Osteocyte (in vitro differentiated cells): ENCODE measurements at regions not wholly inside any gene's neighbourhood (a gene's known extent, or its start where the extent isn't known, plus 50 kb on each side); places are given as distances from the start of the nearest gene placed in this dataset.

Source experiments
- DNase-seq: peaks from one replicate; pipeline ENCODE4 v3.0.0; 2021; ENCODE audit warnings: mixed read lengths; ENCODE audit not compliant: unreplicated experiment; ENCODE audit errors: extremely low spot score
- H3K27ac Mint-ChIP-seq: one replicate; pipeline ENCODE4 v1.8.0; 2021; ENCODE audit warnings: mild to moderate bottlenecking, mixed read lengths; ENCODE audit not compliant: unreplicated experiment
- H3K27me3 Mint-ChIP-seq: one replicate; pipeline ENCODE4 v1.8.0; 2021; ENCODE audit warnings: mixed read lengths; ENCODE audit not compliant: unreplicated experiment
- H3K36me3 Mint-ChIP-seq: one replicate; pipeline ENCODE4 v1.8.0; 2021; ENCODE audit warnings: mixed read lengths; ENCODE audit not compliant: unreplicated experiment
- H3K4me1 Mint-ChIP-seq: one replicate; pipeline ENCODE4 v1.8.0; 2021; ENCODE audit warnings: mixed read lengths; ENCODE audit not compliant: unreplicated experiment
- H3K4me3 Mint-ChIP-seq: one replicate; pipeline ENCODE4 v1.8.0; 2021; ENCODE audit warnings: mild to moderate bottlenecking, moderate library complexity, mixed read lengths; ENCODE audit not compliant: unreplicated experiment
- H3K9me3 Mint-ChIP-seq: one replicate; pipeline ENCODE4 v1.8.0; 2021; ENCODE audit warnings: mixed read lengths; ENCODE audit not compliant: unreplicated experiment
- CTCF ChIP-seq: fragments of 200-600 bp; sonication (generic); IDR thresholded peaks from 2 replicates; pipeline ENCODE4 v1.5.0; 2021; ENCODE audit warnings: antibody characterized with exemption, mild to moderate bottlenecking, moderate library complexity

- no peak for TF ChIP-seq CTCF
- Mint-ChIP-seq H3K27me3 (peaks cover 2% of the 10 kb centered on the region), H3K4me3 (no peak overlapping the region), H3K4me1 (no peaks in the 10 kb centered on the region), H3K27ac (no peak overlapping the region), H3K9me3 (peaks cover 8% of the 10 kb centered on the region), H3K36me3 (no peaks in the 10 kb centered on the region)
- DNase-seq: no peak
These were observed 1093.6 kb upstream of the AUTS2 start for GRCh38 chr7:68504716-68505115.

DNA sequence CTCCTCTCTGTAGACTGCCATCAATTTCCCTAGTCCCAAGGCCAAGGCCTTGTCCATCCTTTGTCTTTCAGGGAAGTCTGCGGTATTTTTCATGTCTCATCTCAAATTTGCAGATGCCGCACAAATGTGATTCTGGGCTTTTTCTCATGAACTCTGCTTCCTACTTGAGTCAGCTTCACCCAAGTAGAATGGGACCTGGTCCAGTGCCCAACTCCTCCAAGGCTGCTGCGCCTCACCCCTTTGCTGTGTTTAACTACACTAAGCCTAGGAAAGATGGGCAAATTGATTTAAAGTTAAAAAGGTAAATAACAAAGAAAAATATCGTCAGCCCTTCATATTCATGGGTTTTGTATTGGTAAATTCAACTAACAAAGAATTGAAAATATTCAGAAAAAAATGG is 1092.6 kb upstream of the AUTS2 start:
- no peak for DNase-seq
- Mint-ChIP-seq H3K4me3 (no peak overlapping the region), H3K4me1 (no peaks in the 10 kb centered on the region), H3K27ac (no peak overlapping the region), H3K9me3 (peaks cover 8% of the 10 kb centered on the region), H3K27me3 (peaks cover 2% of the 10 kb centered on the region), H3K36me3 (no peaks in the 10 kb centered on the region)
- TF ChIP-seq CTCF: no peak

- no peaks in the 10 kb centered on the region for H3K36me3 Mint-ChIP-seq
- H3K27me3 Mint-ChIP-seq: peaks cover 2% of the 10 kb centered on the region
- no peak overlapping the region for H3K4me3 Mint-ChIP-seq
- no peak overlapping the region for H3K27ac Mint-ChIP-seq
- no peak for DNase-seq
- H3K4me1 Mint-ChIP-seq: no peaks in the 10 kb centered on the region
- peaks cover 8% of the 10 kb centered on the region for H3K9me3 Mint-ChIP-seq
- TF ChIP-seq CTCF: no peak
These were observed 1090.6 kb upstream of the AUTS2 start for GRCh38 chr7:68507668-68508067.

DNA sequence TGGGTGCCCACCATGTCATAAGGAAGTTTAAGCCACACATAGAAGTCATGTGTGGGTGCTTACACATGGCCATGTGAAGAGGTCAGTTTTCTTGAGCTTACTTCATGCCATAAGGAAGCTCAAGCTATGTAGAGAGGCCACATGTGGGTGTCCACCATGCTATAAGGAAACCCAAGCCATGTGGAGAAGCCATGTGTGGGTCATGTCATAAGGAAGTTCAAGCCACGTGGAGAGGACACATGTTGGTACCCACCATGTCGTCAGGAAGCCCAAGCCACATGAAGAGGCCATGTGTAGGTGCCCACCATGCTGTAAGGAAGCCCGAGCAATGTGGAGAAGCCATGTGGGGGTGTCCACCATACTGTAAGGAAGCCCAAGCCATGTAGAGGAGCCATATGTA is 1089.2 kb upstream of the AUTS2 start:
- H3K27me3 Mint-ChIP-seq: peaks cover under 1% of the 10 kb centered on the region
- TF ChIP-seq CTCF: no peak
- H3K9me3 Mint-ChIP-seq: peaks cover 8% of the 10 kb centered on the region
- H3K4me1 Mint-ChIP-seq: no peaks in the 10 kb centered on the region
- no peak for DNase-seq
- no peak overlapping the region for H3K4me3 Mint-ChIP-seq
- no peak overlapping the region for H3K27ac Mint-ChIP-seq
- no peaks in the 10 kb centered on the region for H3K36me3 Mint-ChIP-seq

DNA sequence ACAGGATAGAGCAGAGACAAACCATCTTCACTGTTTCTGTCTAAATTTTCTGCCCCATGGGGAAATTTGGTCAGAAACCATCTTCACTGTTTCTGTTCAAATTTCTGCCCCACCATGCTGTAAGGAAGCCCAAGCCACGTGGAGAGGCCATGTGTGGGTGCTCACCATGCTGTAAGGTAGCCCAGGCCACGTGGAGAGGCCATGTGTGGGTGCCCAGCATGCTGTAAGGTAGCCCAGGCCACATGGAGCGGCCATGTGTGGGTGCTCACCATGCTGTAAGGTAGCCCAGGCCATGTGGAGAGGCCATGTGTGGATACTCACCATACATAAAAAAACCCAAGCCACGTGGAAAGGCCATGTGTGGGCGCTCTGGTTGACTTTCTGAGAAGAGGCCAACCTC is 1088.7 kb upstream of the AUTS2 start:
- no peak overlapping the region for H3K4me3 Mint-ChIP-seq
- no peaks in the 10 kb centered on the region for H3K27me3 Mint-ChIP-seq
- no peak overlapping the region for H3K27ac Mint-ChIP-seq
- peaks cover 8% of the 10 kb centered on the region for H3K9me3 Mint-ChIP-seq
- no peak for TF ChIP-seq CTCF
- no peaks in the 10 kb centered on the region for H3K36me3 Mint-ChIP-seq
- no peak for DNase-seq
- no peaks in the 10 kb centered on the region for H3K4me1 Mint-ChIP-seq
